ENCODE measurements at regions not wholly inside any gene's neighbourhood (a gene's known extent, or its start where the extent isn't known, plus 50 kb on each side); places are given as distances from the start of the nearest gene placed in this dataset.

DNA sequence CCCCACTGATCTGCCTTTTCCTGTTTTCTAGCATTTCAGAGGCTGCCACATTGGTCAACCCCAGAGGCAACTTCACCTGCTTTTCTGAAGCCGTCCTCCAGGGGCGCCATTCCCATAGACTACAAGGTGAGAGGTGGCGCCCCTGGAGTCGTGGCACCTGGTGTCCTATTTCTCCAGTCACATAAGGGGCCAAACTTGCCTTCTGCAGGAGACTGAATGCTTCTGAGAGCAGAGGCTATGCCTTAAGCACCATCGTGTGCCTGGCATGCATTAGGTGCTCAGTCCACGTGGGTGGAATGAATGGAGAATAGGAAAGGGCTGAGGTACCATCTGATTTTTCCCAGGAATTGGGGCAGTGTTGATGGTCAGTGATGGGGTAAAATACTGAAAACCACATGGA lies 164.8 kb downstream of the HAPSTR1 start:
- DNase-seq: no peak

GRCh38 chr16:9257843-9258242 lies 166.4 kb downstream of the HAPSTR1 start:
- DNase-seq: no peak

DNA sequence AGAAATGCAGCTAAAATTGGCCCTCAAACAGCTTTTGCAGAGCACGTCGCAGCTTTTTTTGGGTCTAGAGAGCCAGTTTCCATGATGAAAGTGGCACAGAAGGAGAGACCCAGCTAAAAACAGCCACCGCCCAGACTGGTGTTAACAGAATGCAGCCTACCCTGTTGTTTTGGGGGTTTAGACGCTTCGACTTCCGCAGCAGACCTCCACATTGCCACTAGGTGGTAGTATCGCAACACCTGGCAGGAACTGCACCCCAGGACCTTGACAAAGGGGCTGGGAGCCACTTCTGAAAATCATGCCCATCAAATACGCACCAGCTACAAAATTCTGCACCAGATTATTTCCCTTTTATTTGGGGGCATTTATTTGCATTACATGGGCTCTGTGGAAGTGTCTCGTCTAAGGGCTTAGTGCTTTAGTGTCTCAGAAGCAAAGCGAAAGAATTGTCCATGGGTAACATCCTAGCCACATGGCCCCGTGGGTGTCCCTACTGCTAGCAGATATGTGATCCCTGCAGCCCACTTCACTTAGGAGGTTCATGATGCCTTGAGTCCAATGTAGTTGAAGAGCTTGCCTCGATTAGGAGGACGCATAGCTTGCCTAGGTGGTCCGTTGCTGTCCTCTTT lies 167.1 kb downstream of the HAPSTR1 start:
- no peak for DNase-seq

GRCh38 chr16:9259914-9260608 lies 168.6 kb downstream of the HAPSTR1 start:
- no peak for DNase-seq

DNA sequence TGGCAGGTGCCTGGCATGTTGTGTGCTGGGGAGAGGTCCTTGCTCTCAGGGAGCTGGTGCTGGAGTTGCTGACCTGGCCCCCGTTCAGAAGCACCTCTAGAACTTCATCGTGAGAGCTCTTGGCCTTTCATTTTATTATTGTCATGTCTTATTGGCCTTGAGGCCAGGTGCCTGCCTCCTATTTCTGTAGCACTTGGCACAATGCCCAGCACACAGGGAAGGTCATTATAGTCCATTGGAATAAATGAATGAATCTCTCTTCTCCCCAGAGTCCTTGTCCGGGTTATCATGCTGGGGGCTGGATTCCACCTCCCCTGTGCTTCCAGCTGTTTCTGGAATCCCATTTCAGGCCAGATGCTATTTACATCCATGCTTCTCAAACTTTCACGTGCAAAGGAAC lies 169.2 kb downstream of the HAPSTR1 start:
- DNase-seq: no peak

DNA sequence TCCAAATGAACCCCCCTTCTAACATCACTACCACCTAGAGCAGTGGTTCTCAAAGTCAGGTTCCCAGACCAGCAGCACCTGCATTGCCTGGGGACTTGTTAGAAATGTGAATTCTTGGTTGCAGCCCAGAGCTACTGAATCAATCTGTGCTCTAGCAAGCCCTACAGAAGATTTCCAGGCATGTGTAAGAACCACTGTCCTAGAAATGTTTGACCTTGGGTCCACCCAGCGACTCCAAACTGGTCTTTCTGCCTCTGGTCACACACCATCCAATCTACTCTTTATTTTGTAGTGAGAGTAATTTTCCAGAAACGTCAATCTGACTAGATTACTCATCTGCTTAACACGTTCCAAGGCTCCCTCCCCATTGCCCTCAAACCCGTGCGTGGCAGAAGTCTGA lies 169.9 kb downstream of the HAPSTR1 start:
- no peak for DNase-seq

DNA sequence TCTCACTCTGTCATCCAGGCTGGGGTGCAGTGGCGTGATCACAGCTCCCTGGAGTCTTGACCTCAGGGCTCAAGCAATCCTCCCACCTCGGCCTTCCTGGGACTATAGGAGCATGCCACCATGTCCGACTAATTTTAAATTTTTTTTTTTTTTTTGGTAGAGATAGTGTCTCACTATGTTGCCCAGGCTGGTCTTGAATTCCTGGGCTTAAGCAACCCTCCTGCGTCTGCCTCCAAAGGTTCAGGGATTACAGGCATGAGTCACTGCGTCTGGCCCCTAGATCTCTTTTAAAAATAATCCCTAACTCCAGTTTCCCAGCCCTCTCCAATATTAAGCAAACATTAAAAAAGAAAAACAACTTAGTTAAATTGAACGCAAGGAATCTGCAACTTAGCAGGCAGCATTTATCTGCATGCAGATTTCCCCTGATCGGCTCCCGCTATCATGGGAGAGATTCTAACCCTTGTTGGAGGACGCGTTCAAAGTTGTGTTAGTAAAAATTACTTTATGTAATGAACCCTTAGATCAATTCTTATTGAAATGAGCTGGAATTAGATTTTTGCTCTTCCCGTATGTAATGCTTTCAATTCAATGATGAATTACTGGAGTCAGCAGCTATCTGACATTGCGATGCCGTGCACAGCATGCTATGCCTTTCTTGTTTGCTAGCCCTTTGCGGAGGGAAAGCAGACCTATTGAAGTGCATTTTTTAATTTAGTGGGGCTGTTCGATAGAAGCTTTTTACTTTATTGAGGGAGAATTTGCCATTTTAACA lies 171.7 kb downstream of the HAPSTR1 start:
- no peak for DNase-seq

DNA sequence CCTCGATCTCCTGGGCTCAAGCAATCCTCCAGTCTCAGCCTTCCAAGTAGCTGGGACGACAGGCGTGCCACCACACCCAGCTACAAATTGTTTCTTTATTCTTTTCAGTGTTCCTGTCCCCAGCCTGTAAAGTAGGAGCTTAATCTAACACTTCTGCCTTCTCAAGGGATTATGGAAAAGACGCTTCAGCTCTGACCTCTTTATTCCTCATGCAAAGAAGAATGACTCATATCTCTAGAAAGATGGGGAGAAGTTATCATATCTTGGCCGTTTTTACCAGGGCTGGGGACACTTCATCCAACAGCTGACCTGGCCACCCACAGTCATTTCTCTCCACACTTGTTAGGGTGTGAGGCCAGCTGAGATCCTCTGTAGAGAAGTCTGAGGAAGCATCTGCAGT lies 172.6 kb downstream of the HAPSTR1 start:
- no peak for DNase-seq

- DNase-seq: no peak
Measured at GRCh38 chr16:9268446-9268845, 177.0 kb downstream of the HAPSTR1 start.

- no peak for DNase-seq
Measured at GRCh38 chr16:9270424-9270823, 179.0 kb downstream of the HAPSTR1 start.

- no peak for DNase-seq
Measured at GRCh38 chr16:9270941-9271340, 179.5 kb downstream of the HAPSTR1 start.

- no peak for DNase-seq
Measured at GRCh38 chr16:9271841-9272240, 180.4 kb downstream of the HAPSTR1 start.

DNA sequence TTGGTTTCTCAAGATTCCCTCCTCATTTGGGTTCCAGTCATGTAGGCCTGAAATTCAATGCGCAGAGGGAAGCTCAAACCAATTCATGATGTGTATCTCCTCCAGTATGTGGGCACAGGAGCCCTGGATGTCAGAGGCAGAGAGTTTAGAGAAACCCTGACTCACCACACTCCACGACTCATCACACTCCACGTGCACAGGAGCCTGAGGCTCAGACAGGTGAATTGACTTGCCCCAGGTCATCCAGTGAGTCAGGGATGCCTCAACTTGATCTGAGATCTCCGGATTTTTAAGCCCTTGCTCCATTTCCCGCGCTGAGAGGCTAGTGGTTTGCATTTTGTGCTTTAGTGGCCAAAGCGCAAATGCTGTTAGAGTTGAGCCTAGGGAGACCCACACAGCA lies 183.9 kb downstream of the HAPSTR1 start:
- no peak for DNase-seq

- no peak for DNase-seq
Measured at GRCh38 chr16:9275816-9276354, 184.4 kb downstream of the HAPSTR1 start.

GRCh38 chr16:9279291-9280068 lies 188.0 kb downstream of the HAPSTR1 start:
- DNase-seq: no peak

- no peak for DNase-seq
Measured at GRCh38 chr16:9280069-9280466, 188.6 kb downstream of the HAPSTR1 start.

- no peak for DNase-seq
Measured at GRCh38 chr16:9286930-9287329, 195.5 kb downstream of the HAPSTR1 start.

DNA sequence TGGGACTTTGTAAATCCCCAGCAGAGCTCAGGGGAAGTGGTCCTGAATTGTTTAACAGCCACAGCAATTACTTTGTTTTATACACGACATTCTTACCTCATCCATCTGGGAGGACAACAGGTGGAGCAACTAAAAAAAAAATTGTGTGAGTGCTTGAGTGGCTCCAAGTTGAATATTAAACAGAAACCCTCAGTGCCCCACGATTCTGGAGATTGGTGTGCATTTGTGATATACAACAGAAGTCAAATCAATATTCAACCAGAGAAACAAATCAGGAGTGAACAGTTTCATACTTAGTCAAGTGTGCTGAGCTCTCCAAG lies 204.8 kb downstream of the HAPSTR1 start:
- DNase-seq: no peak

GRCh38 chr16:9297437-9298113 lies 206.1 kb downstream of the HAPSTR1 start:
- no peak for DNase-seq

GRCh38 chr16:9300252-9300651 lies 208.8 kb downstream of the HAPSTR1 start:
- no peak for DNase-seq

- DNase-seq: no peak
Measured at GRCh38 chr16:9302072-9302471, 210.6 kb downstream of the HAPSTR1 start.

- DNase-seq: no peak
Measured at GRCh38 chr16:9306753-9307152, 215.3 kb downstream of the HAPSTR1 start.

DNA sequence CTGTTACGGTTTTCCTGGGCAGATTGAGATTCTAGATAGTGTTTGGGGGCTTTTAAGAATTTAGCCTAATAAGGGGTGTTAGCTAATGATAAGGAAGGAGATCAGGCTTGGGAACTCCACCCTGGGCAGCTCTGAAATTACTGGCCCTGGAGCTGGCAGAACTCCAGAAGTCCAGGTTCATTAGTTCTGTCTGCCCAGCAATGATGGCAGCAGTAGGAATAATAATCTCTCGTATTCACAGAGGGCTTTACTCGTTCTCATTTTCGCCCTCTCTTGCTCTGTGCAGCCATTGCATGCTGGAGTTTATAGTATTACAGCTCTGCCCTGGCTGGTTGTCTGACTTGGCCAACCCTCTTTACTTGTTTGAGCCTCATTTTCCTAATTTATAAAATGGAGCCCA lies 216.0 kb downstream of the HAPSTR1 start:
- no peak for DNase-seq
